Osteoblast (primary cell): ENCODE measurements at regions not wholly inside any gene's neighbourhood (a gene's known extent, or its start where the extent isn't known, plus 50 kb on each side); places are given as distances from the start of the nearest gene placed in this dataset.
"Not testable (repeated sequence)": the region's sequence is repeated elsewhere in the genome, so short reads cannot be mapped to it uniquely, and the experiment has no call there.

ENCODE experiments used
- DNase-seq: peaks from one replicate; pipeline ENCODE4 v3.0.0; 2011; ENCODE audit warnings: low spot score, mixed read lengths; ENCODE audit not compliant: insufficient read length; ENCODE audit errors: missing footprints
- H2AFZ ChIP-seq: 2 replicates; pipeline ENCODE4 v1.6.0; 2011; ENCODE audit warnings: mild to moderate bottlenecking, low read length
- H3K27ac ChIP-seq: 2 replicates; pipeline ENCODE4 v1.5.1; 2011; ENCODE audit warnings: mild to moderate bottlenecking, low read depth, low read length, moderate library complexity
- H3K27me3 ChIP-seq: 2 replicates; pipeline ENCODE4 v1.6.0; 2012; ENCODE audit warnings: mild to moderate bottlenecking, control low read depth, inconsistent platforms, low read length, moderate library complexity; ENCODE audit not compliant: insufficient read depth
- H3K36me3 ChIP-seq: 2 replicates; pipeline ENCODE4 v1.5.1; 2011; ENCODE audit warnings: mild to moderate bottlenecking, low read length, control low read depth, moderate library complexity; ENCODE audit not compliant: insufficient read depth
- H3K4me1 ChIP-seq: 2 replicates; pipeline ENCODE4 v1.5.1; 2011; ENCODE audit warnings: mild to moderate bottlenecking, low read length, control low read depth, moderate library complexity; ENCODE audit not compliant: insufficient read depth
- H3K4me2 ChIP-seq: 2 replicates; pipeline ENCODE4 v1.6.0; 2011; ENCODE audit warnings: mild to moderate bottlenecking, low read length; ENCODE audit not compliant: insufficient read depth
- H3K4me3 ChIP-seq: fragments of 200-600 bp; sonication (generic); 3 replicates; pipeline ENCODE4 v1.5.1; 2012; ENCODE audit warnings: mild to moderate bottlenecking, low read length, inconsistent platforms; ENCODE audit not compliant: insufficient read depth
- H3K79me2 ChIP-seq: 2 replicates; pipeline ENCODE4 v1.6.0; 2012; ENCODE audit warnings: mild to moderate bottlenecking, low read length, control low read depth, inconsistent platforms; ENCODE audit not compliant: insufficient read depth
- H3K9me3 ChIP-seq: 2 replicates; pipeline ENCODE4 v1.5.1; 2011; ENCODE audit warnings: low read depth, low read length, control low read depth
- H4K20me1 ChIP-seq: 2 replicates; pipeline ENCODE4 v1.6.0; 2012; ENCODE audit warnings: mild to moderate bottlenecking, low read length, control low read depth; ENCODE audit not compliant: insufficient read depth
- TF ChIP-seq, protein P1 (sequence below): IDR thresholded peaks from 2 replicates; pipeline ENCODE4 v1.5.1; 2011; ENCODE audit warnings: mild to moderate bottlenecking, low read depth, low read length, moderate library complexity; ENCODE audit errors: extremely low read depth

DNA sequence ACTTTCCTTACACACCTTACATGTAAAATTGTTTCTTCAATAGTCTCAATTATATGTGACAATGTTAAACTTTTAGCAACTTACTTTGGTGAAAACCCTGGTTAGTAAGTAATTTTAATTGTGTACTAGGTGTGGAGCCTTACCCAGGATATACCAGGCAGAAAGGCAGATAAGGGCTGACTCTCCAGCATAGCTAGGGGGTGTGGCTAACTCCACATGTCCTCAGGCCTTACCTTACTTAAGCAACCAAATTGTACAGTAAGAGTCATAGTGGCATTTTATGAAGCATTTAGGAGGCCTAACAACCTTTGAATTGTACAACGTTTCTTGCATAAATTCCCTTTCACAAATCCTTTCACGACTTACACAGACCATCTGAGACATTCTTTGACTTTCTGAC lies 118.2 kb upstream of the OR9Q1 start:
- TF ChIP-seq, protein P1, sequence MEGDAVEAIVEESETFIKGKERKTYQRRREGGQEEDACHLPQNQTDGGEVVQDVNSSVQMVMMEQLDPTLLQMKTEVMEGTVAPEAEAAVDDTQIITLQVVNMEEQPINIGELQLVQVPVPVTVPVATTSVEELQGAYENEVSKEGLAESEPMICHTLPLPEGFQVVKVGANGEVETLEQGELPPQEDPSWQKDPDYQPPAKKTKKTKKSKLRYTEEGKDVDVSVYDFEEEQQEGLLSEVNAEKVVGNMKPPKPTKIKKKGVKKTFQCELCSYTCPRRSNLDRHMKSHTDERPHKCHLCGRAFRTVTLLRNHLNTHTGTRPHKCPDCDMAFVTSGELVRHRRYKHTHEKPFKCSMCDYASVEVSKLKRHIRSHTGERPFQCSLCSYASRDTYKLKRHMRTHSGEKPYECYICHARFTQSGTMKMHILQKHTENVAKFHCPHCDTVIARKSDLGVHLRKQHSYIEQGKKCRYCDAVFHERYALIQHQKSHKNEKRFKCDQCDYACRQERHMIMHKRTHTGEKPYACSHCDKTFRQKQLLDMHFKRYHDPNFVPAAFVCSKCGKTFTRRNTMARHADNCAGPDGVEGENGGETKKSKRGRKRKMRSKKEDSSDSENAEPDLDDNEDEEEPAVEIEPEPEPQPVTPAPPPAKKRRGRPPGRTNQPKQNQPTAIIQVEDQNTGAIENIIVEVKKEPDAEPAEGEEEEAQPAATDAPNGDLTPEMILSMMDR = no peak
- H2AFZ ChIP-seq = no peak overlapping the region

DNA sequence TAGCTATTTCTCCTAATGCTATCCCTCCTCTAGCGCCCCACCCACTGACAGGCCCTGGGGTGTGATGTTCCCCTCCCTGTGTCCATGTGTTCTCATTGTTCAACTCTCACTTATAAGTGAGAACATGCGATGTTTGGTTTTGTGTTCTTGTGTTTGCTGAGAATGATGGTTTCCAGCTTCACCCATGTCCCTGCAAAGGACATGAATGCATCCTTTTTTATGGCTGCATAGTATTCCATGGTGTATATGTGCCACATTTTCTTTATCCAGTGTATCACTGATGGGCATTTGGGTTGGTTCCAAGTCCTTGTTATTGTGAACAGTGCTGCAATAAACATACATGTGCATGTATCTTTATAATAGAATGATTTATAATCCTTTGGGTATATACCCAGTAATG lies 115.3 kb upstream of the OR9Q1 start:
- H3K27me3 ChIP-seq, H3K4me3 ChIP-seq, H3K27ac ChIP-seq, H3K79me2 ChIP-seq, H2AFZ ChIP-seq, H3K36me3 ChIP-seq, DNase-seq, H4K20me1 ChIP-seq, H3K4me2 ChIP-seq, H3K4me1 ChIP-seq, H3K9me3 ChIP-seq: not testable (repeated sequence)

More for the DNA sequence above, 118.2 kb upstream of the OR9Q1 start:
- H3K27me3 ChIP-seq = no peaks in the 10 kb centered on the region
- no peak for DNase-seq
- no peaks in the 10 kb centered on the region for H3K9me3 ChIP-seq
- H3K36me3 ChIP-seq = no peaks in the 10 kb centered on the region
- no peaks in the 10 kb centered on the region for H3K79me2 ChIP-seq
- H3K4me3 ChIP-seq = no peak overlapping the region
- no peak overlapping the region for H3K4me2 ChIP-seq
- H3K4me1 ChIP-seq = no peaks in the 10 kb centered on the region
- H3K27ac ChIP-seq = no peak overlapping the region
- no peaks in the 10 kb centered on the region for H4K20me1 ChIP-seq

DNA sequence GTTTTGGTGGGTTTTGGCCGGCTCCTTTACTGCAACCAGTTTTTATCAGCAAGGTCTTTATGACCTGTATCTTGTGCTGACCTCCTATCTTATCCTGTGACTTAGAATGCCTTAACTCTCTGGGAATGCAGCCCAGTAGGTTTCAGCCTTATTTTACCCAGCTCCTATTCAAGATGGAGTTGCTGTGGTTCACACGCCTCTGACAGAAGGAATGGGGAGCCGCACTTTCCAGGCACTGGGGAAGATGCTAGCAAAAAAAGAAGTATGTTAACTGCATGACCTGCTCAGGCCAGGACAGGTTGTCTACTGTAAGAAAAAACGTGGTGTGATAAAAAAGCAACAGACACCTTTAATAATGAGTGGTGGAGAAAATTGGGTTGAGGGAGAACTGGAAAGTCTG lies 112.2 kb upstream of the OR9Q1 start:
- H3K27me3 ChIP-seq, H3K4me1 ChIP-seq, DNase-seq, H4K20me1 ChIP-seq, H3K27ac ChIP-seq, H3K9me3 ChIP-seq, H2AFZ ChIP-seq, H3K4me2 ChIP-seq, H3K4me3 ChIP-seq, H3K79me2 ChIP-seq, H3K36me3 ChIP-seq: not testable (repeated sequence)

DNA sequence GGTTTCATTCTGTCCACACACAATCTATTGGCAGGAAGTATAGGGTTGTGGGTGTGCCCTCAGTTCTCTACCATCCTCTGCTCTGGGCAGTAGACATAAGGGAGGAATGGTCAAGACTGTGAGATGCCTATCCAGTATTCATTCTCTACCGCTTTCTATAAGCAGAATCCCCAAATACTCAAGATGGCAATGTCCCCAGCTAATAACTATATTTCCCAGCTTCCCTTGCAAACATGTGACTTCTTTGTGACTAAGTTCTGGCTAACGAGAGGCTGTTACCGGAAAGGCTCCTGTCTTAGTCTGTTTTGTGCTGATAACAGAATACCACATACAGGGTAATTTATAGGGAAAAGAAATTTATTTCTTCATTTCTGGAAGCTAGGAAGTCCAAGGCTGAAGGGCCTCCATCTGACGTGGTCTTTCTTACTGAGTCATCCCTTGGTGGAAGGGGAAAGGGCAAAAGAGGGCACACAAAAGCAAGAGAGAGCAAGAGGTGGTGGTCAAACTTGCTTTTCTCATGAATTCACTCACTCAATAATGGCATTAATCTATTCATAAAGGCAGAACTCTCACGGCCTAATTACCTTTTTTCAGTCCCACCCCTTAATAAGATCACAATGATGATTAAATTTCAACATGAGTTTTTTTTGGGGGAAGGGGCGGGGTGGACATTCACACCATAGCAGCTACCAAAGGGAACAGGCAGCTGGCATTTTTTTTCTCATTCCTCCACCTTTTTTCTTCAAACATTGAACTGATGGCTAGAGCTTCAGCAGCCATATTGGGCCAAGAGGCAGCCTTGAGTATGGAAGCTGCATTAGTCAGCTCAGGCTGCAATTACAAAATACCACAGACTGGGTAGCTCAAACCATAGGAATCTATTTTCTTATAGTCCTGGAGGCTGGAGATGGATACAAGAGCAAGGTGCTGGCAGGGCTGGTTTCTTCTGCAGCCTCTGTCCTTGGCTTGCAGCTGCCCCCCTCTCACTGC lies 109.7 kb upstream of the OR9Q1 start:
- H2AFZ ChIP-seq = no peak overlapping the region
- no peaks in the 10 kb centered on the region for H3K79me2 ChIP-seq
- no peak overlapping the region for H3K4me2 ChIP-seq
- H3K4me1 ChIP-seq = no peaks in the 10 kb centered on the region
- DNase-seq = no peak
- no peak overlapping the region for H3K4me3 ChIP-seq
- no peak overlapping the region for H3K27ac ChIP-seq
- no peaks in the 10 kb centered on the region for H3K9me3 ChIP-seq
- no peaks in the 10 kb centered on the region for H3K27me3 ChIP-seq
- H3K36me3 ChIP-seq = no peaks in the 10 kb centered on the region
- H4K20me1 ChIP-seq = no peaks in the 10 kb centered on the region
- TF ChIP-seq, protein P1 = no peak

DNA sequence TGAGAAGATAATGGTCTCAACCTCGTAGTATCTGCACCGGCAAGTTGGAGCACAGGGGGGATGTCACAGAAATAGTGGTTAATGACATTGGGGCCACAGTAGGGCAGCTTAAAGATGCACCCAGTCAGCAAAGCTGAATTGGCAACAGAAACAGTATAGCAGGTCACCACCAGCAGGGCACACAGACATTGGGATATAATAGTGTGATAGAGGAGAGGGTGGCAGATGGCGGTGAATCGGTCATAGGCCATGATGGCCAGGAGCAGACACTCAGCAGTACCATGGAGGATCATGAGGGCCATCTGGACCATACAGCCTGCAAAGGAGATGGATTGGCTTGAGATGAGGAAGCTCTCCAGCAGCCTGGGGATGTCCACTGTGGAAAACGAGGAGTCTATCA lies 106.0 kb upstream of the OR9Q1 start:
- H3K79me2 ChIP-seq = no peaks in the 10 kb centered on the region
- H2AFZ ChIP-seq = no peak overlapping the region
- H3K4me2 ChIP-seq = no peak overlapping the region
- no peaks in the 10 kb centered on the region for H3K4me1 ChIP-seq
- no peaks in the 10 kb centered on the region for H3K36me3 ChIP-seq
- no peaks in the 10 kb centered on the region for H3K9me3 ChIP-seq
- TF ChIP-seq, protein P1 = no peak
- H3K27ac ChIP-seq = no peak overlapping the region
- DNase-seq = no peak
- no peaks in the 10 kb centered on the region for H4K20me1 ChIP-seq
- H3K4me3 ChIP-seq = no peak overlapping the region
- H3K27me3 ChIP-seq = no peaks in the 10 kb centered on the region
